PC-9 (cell line): ENCODE measurements at regions not wholly inside any gene's neighbourhood (a gene's known extent, or its start where the extent isn't known, plus 50 kb on each side); places are given as distances from the start of the nearest gene placed in this dataset.

Experiments
- BruUV-seq: library from RNA; stranded (reverse); fragments of 400-500 nt; replicated peaks from 2 replicates; lab custom pipeline; 2021; lab: Mats Ljungman, UMichigan
- CTCF ChIA-PET: fragments of 300-600 bp; sonication (Branson Sonifier 250); formaldehyde crosslinking; loops from one replicate; lab custom pipeline; 2022; ENCODE audit warnings: antibody characterized with exemption; lab: Charles Lee
- POLR2A ChIA-PET: fragments of 300-600 bp; sonication (Branson Sonifier 250); formaldehyde crosslinking; loops from one replicate; lab custom pipeline; 2022; ENCODE audit warnings: antibody characterized with exemption; ENCODE audit not compliant: unreplicated experiment; lab: Charles Lee
- DNase-seq, 2 experiments: peaks; one replicate each; pipeline versions ENCODE4 v3.0.0 to v3.0.0-alpha.2; 2015 to 2022; ENCODE audit warnings: mixed read lengths in 1 of 2
- H2AFZ ChIP-seq: fragments of 200-600 bp; sonication (generic); 2 replicates; pipeline ENCODE4 v1.8.1; 2017; ENCODE audit warnings: antibody characterized with exemption
- H3F3A ChIP-seq: fragments of 200-600 bp; sonication (generic); 2 replicates; pipeline ENCODE4 v1.8.1; 2017; ENCODE audit warnings: antibody characterized with exemption, mild to moderate bottlenecking, low read depth; ENCODE audit not compliant: insufficient read depth
- H3K27ac ChIP-seq: fragments of 200-600 bp; sonication (generic); 2 replicates; pipeline ENCODE4 v1.6.1; 2016; ENCODE audit warnings: mixed run types
- H3K27me3 ChIP-seq: fragments of 200-600 bp; sonication (generic); 2 replicates; pipeline ENCODE4 v1.6.1; 2016; ENCODE audit warnings: low read depth, mixed run types; ENCODE audit not compliant: insufficient read depth
- H3K36me3 ChIP-seq: fragments of 200-600 bp; sonication (generic); 2 replicates; pipeline ENCODE4 v1.6.1; 2016; ENCODE audit warnings: low read depth, mixed run types
- H3K4me1 ChIP-seq: fragments of 200-600 bp; sonication (generic); replicated peaks from 2 replicates; pipeline ENCODE4 v1.6.1; 2016; ENCODE audit warnings: mixed run types; ENCODE audit not compliant: insufficient read depth
- H3K4me2 ChIP-seq: fragments of 200-600 bp; sonication (generic); 2 replicates; pipeline ENCODE4 v1.6.1; 2017; ENCODE audit warnings: mixed run types
- H3K4me3 ChIP-seq: fragments of 200-600 bp; sonication (generic); 2 replicates; pipeline ENCODE4 v1.6.1; 2016; ENCODE audit warnings: mixed run types
- H3K79me2 ChIP-seq: fragments of 200-600 bp; sonication (generic); 2 replicates; pipeline ENCODE4 v1.6.1; 2017; ENCODE audit warnings: low read depth, mixed run types
- H3K9me2 ChIP-seq: fragments of 200-600 bp; sonication (generic); 2 replicates; pipeline ENCODE4 v1.8.1; 2017; ENCODE audit warnings: mild to moderate bottlenecking; ENCODE audit not compliant: insufficient read depth
- H3K9me3 ChIP-seq: fragments of 200-600 bp; sonication (generic); 2 replicates; pipeline ENCODE4 v1.8.1; 2016; ENCODE audit warnings: low read depth; ENCODE audit not compliant: insufficient read depth
- H4K20me1 ChIP-seq: fragments of 200-600 bp; sonication (generic); 2 replicates; pipeline ENCODE4 v1.8.1; 2017; ENCODE audit not compliant: insufficient read depth
- CTCF ChIP-seq: fragments of 200-600 bp; sonication (generic); conservative IDR thresholded peaks from 2 replicates; pipeline ENCODE4 v1.6.1; 2017; ENCODE audit warnings: mixed run types, antibody characterized with exemption, mild to moderate bottlenecking, moderate library complexity
- EZH2 ChIP-seq: fragments of 200-600 bp; sonication (generic); IDR thresholded peaks from 2 replicates; pipeline ENCODE4 v1.8.0; 2017; ENCODE audit warnings: antibody characterized with exemption, low read depth
- intact Hi-C: fragments of 100-400 bp; cut with micrococcal nuclease; formaldehyde crosslinking; loops from one replicate; pipeline ENCODE4 v1.10.0; 2022; ENCODE audit not compliant: unreplicated experiment

- no peaks in the 10 kb centered on the region for H3K4me1 ChIP-seq
- TF ChIP-seq CTCF: no peak
- TF ChIP-seq EZH2: no peak
- no peak for DNase-seq
- H3K27me3 ChIP-seq: no peaks in the 10 kb centered on the region
- H3K9me3 ChIP-seq: no peaks in the 10 kb centered on the region
- H3K4me3 ChIP-seq: no peak overlapping the region
- ChIA-PET POLR2A (no interaction called here), CTCF (no interaction called here)
- H3K4me2 ChIP-seq: no peak overlapping the region
- no TSS peak for BruUV-seq
- intact Hi-C loops: no loop called here
- no peaks in the 10 kb centered on the region for H3K9me2 ChIP-seq
- no peaks in the 10 kb centered on the region for H4K20me1 ChIP-seq
- H3F3A ChIP-seq: no peaks in the 10 kb centered on the region
- no peak overlapping the region for H3K27ac ChIP-seq
- H3K79me2 ChIP-seq: no peaks in the 10 kb centered on the region
- no peaks in the 10 kb centered on the region for H3K36me3 ChIP-seq
- no peak overlapping the region for H2AFZ ChIP-seq
Observed at GRCh38 chr18:4720518-4720917, 265.4 kb upstream of the DLGAP1 start.

- BruUV-seq: no TSS peak
Observed at GRCh38 chr18:4705894-4706293, 250.8 kb upstream of the DLGAP1 start.

GRCh38 chr18:4704781-4705180, 249.7 kb upstream of the DLGAP1 start:
- POLR2A ChIA-PET: no interaction called here
- BruUV-seq: no TSS peak

More at GRCh38 chr18:4705894-4706293, 250.8 kb upstream of the DLGAP1 start:
- DNase-seq: no peak
- Histone ChIP-seq H3F3A (no peaks in the 10 kb centered on the region), H2AFZ (no peak overlapping the region), H3K27me3 (no peaks in the 10 kb centered on the region; the same call in 1 of the 2 replicates), H3K4me2 (no peak overlapping the region), H3K4me1 (no peaks in the 10 kb centered on the region), H3K79me2 (no peaks in the 10 kb centered on the region), H3K36me3 (no peaks in the 10 kb centered on the region), H3K4me3 (no peak overlapping the region), H3K27ac (no peak overlapping the region), H3K9me3 (no peaks in the 10 kb centered on the region), H4K20me1 (no peaks in the 10 kb centered on the region), H3K9me2 (no peaks in the 10 kb centered on the region)
- ChIA-PET POLR2A (no interaction called here), CTCF (no interaction called here)
- intact Hi-C loops: no loop called here
- no peak for TF ChIP-seq CTCF

More at GRCh38 chr18:4704781-4705180, 249.7 kb upstream of the DLGAP1 start:
- Histone ChIP-seq H3K79me2 (no peaks in the 10 kb centered on the region), H2AFZ (no peak overlapping the region), H3K4me3 (no peak overlapping the region), H3K27me3 (no peaks in the 10 kb centered on the region; the same call in 1 of the 2 replicates), H3K4me2 (no peak overlapping the region), H3K9me2 (no peaks in the 10 kb centered on the region), H3F3A (no peaks in the 10 kb centered on the region), H4K20me1 (no peaks in the 10 kb centered on the region), H3K27ac (no peak overlapping the region), H3K9me3 (no peaks in the 10 kb centered on the region), H3K36me3 (no peaks in the 10 kb centered on the region), H3K4me1 (no peaks in the 10 kb centered on the region)
- intact Hi-C loops: no loop called here
- TF ChIP-seq EZH2: no peak
- TF ChIP-seq CTCF: no peak
- CTCF ChIA-PET: no interaction called here
- no peak for DNase-seq
